GM19035 (cell line): ENCODE measurements at regions not wholly inside any gene's neighbourhood (a gene's known extent, or its start where the extent isn't known, plus 50 kb on each side); places are given as distances from the start of the nearest gene placed in this dataset.
"Not testable (repeated sequence)": the region's sequence is repeated elsewhere in the genome, so short reads cannot be mapped to it uniquely, and the experiment has no call there.

Experiments
- ATAC-seq: cut with Tn5 transposase; IDR thresholded peaks from one replicate; pipeline ENCODE4 v1.9.1; 2021; ENCODE audit not compliant: unreplicated experiment

GRCh38 chr7:12002428-12002827 lies 170.4 kb upstream of the THSD7A start:
- ATAC-seq: no peak

GRCh38 chr7:12004581-12004980 lies 172.6 kb upstream of the THSD7A start:
- ATAC-seq: no peak

- ATAC-seq: no peak
Observed at GRCh38 chr7:12007576-12007975, 175.6 kb upstream of the THSD7A start.

GRCh38 chr7:12013983-12014382 lies 182.0 kb upstream of the THSD7A start:
- ATAC-seq: no peak

- ATAC-seq: no peak
Observed at GRCh38 chr7:12016439-12016838, 184.4 kb upstream of the THSD7A start.

- no peak for ATAC-seq
Observed at GRCh38 chr7:12017046-12017445, 185.0 kb upstream of the THSD7A start.

- not testable (repeated sequence) for ATAC-seq
Observed at GRCh38 chr7:12022011-12022410, 189.1 kb upstream of the TMEM106B start.

- no peak for ATAC-seq
Observed at GRCh38 chr7:12025246-12025645, 185.8 kb upstream of the TMEM106B start.

- no peak for ATAC-seq
Observed at GRCh38 chr7:12028508-12028907, 182.6 kb upstream of the TMEM106B start.

GRCh38 chr7:12030116-12030515 lies 181.0 kb upstream of the TMEM106B start:
- ATAC-seq: no peak

GRCh38 chr7:12031186-12031585 lies 179.9 kb upstream of the TMEM106B start:
- ATAC-seq: no peak

GRCh38 chr7:12031638-12032037 lies 179.5 kb upstream of the TMEM106B start:
- no peak for ATAC-seq

- ATAC-seq: no peak
Observed at GRCh38 chr7:12032146-12032545, 178.9 kb upstream of the TMEM106B start.

GRCh38 chr7:12043457-12043856 lies 167.6 kb upstream of the TMEM106B start:
- not testable (repeated sequence) for ATAC-seq

- ATAC-seq: no peak
Observed at GRCh38 chr7:12052211-12052610, 158.9 kb upstream of the TMEM106B start.

- no peak for ATAC-seq
Observed at GRCh38 chr7:12053561-12053960, 157.5 kb upstream of the TMEM106B start.

GRCh38 chr7:12054830-12055229 lies 156.3 kb upstream of the TMEM106B start:
- ATAC-seq: no peak

GRCh38 chr7:12056381-12056780 lies 154.7 kb upstream of the TMEM106B start:
- no peak for ATAC-seq

GRCh38 chr7:12056977-12057376 lies 154.1 kb upstream of the TMEM106B start:
- ATAC-seq: no peak

GRCh38 chr7:12062062-12062461 lies 149.0 kb upstream of the TMEM106B start:
- no peak for ATAC-seq

GRCh38 chr7:12064586-12065127 lies 146.4 kb upstream of the TMEM106B start:
- ATAC-seq: no peak

GRCh38 chr7:12066004-12066403 lies 145.1 kb upstream of the TMEM106B start:
- no peak for ATAC-seq

- ATAC-seq: no peak
Observed at GRCh38 chr7:12066521-12066920, 144.6 kb upstream of the TMEM106B start.
